GM18517 (cell line): ENCODE measurements at regions not wholly inside any gene's neighbourhood (a gene's known extent, or its start where the extent isn't known, plus 50 kb on each side); places are given as distances from the start of the nearest gene placed in this dataset.
"Not testable (repeated sequence)": the region's sequence is repeated elsewhere in the genome, so short reads cannot be mapped to it uniquely, and the experiment has no call there.

Experiments
- ATAC-seq: cut with Tn5 transposase; IDR thresholded peaks from one replicate; pipeline ENCODE4 v1.9.1; 2021; ENCODE audit warnings: mild to moderate bottlenecking, moderate library complexity; ENCODE audit not compliant: unreplicated experiment

DNA sequence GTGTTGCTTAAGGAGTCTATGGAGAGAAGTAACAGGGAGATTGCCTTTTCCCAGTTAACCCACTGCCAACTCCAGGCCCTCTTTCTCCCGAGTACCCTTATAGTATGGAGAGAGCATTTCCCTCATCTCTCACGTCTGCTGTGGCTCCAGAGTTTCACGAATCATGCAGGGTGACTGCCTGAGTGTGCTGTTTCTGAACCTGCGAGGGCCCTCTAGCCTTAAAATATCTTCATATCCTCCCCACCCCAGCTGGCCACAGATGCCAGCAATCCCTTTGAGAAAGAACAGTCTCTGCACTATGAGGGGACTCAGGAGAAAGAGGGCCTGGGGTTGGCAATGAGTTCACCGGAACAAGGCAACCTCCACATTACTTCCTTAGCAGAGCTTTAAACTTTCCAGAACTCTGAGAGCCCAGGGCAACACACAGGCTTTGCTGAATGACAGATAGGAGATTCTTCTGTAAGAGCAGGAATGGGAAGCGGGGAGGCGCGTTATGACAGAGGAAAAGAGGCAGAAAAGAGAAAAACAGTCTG is 81.6 kb upstream of the ANKH start:
- no peak for ATAC-seq

GRCh38 chr5:14948383-14948782 is 76.8 kb upstream of the ANKH start:
- no peak for ATAC-seq

DNA sequence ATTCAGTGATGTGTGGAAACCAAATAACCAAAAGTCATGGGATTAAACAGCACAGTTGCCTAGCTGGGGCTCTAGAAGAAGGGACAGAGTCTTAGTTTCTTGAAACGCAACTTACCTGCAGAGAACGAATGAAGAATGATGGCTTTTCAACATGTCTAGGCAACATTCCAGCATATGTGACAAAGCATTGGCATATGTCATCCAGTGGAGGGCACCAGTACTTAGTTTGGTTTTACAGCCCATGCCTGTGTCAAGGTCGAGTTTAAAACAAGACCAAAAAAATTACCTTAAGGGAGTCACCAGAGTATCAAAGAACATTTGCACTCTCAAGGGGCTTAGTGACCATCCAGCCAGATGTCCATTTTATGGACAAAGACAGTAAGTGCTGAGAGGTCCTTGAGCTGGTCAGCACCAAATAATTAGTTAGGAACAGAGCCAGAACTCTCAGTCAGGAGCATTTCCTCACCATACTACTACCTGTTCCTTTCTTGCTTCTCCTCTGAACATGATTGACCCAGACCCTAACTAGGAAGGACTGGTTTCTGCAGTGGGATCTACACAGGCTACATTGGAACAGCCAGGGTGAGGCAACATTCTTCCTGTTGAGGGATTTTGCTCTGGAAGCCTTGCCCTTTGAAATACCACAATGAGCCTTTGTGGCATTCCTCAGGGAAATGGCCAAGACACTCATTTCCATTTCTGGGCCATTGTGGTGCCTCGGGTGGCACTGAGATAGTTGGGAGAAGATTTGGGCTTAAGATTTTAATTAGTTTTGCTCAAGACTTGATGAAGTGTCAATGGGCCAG is 75.4 kb upstream of the ANKH start:
- ATAC-seq = peak; percentile 59

GRCh38 chr5:14945450-14945849 is 73.9 kb upstream of the ANKH start:
- ATAC-seq = no peak

DNA sequence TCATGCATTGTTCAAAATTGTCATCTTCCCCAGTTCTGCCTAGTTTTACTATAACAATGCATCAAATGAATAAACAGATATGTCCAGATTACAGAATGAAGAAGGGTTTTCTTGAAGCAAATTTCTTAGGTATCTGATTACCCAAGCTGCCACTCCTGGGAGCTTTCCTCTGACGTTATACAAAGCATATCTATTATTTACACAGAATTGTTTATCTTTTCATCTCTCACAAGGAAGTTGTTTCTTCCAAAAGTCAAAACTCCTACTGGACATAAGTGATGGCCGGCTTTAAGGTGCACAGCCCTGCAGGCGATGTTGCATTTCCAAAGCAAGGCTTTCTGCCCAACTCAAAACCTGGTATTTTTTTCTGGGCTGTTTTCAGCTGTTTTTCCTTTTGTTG is 73.4 kb upstream of the ANKH start:
- no peak for ATAC-seq

DNA sequence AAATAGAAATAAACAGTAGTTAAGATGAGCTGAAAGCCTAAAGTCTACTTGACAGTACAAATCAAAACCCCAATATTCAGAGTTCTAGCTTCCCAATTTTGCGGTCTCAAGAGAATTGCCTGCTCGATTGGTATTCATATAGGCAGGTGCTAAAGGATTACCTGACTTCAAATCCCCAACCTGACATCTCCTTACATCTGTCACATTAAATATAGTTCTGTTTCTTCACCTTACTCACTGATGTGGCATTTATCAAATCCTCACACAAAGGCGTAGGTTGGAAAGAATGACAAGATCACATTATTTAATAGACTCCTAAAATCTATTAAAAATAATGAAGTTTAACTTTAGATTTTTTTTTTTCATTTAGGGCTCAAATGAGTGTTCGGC is 72.8 kb upstream of the ANKH start:
- no peak for ATAC-seq

GRCh38 chr5:14942212-14942611 is 70.6 kb upstream of the ANKH start:
- no peak for ATAC-seq

GRCh38 chr5:14937254-14937653 is 65.7 kb upstream of the ANKH start:
- ATAC-seq = no peak

DNA sequence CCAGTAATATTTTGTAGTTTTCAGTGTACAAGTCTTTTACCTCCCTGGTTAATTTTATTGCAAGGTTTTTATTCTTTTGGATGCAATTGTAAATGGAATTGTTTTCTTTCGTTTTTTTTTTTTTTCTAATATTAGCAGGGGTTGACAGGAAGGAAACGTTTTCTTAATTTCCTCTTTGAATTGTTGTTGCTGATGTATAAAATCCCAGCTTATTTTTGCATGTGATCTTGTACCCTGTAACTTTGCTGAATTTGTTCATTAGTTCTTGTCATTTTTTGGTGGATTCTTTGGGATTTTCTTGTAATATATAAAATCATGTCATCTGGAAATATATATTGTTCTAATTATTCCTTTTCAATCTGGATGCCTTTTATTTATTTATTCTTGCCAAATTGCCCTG is 65.0 kb upstream of the ANKH start:
- no peak for ATAC-seq

GRCh38 chr5:14935341-14935740 is 63.8 kb upstream of the ANKH start:
- ATAC-seq = no peak

DNA sequence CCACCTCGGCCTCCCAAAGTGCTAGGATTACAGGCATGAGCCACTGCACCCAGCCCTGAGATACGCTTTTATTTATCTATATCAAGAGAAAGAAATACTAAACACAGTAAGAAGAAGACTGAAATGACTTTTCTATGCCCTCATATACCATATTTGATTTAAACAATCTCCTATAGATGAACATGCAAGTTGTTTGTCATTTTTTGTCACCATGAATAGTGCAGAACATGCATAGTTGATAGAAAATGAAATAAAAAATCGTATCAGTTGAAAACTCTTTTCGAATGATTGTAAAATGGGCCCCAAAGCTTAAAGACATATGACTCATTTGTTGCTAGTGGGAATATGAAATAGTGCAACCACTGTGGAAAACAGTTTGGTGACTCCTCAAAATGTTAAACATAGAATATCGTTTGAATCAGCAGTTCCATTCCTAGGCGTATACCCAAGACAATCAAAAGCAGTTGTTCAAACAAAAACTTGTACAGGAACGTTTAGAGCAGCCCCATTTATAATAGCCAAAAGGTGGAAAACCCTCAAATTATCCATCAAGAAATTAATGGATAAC is 61.4 kb upstream of the ANKH start:
- no peak for ATAC-seq

DNA sequence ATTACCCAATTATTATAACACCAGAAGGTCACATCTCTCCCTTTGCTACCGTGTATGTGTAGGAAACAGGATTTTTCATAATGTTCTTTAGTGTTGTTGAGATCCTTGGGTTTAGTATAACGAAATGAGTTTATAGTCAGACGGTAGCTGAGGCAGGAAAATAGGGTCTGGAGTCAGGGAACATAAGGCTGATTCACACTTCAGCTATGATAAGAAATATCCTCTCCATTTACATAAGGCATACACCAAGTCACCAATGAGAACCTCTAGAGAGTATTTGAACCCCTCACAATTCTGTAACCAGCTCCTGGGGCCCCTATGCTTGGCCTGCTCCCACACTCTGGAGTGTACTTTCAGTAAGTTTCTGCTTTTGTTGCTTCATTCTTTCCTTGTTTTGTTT is 58.9 kb upstream of the ANKH start:
- ATAC-seq = no peak

- ATAC-seq = no peak
Observed at GRCh38 chr5:14929293-14930065, 57.9 kb upstream of the ANKH start.

GRCh38 chr5:14928661-14929060 is 57.1 kb upstream of the ANKH start:
- ATAC-seq = no peak

GRCh38 chr5:14925326-14925725 is 53.7 kb upstream of the ANKH start:
- no peak for ATAC-seq

DNA sequence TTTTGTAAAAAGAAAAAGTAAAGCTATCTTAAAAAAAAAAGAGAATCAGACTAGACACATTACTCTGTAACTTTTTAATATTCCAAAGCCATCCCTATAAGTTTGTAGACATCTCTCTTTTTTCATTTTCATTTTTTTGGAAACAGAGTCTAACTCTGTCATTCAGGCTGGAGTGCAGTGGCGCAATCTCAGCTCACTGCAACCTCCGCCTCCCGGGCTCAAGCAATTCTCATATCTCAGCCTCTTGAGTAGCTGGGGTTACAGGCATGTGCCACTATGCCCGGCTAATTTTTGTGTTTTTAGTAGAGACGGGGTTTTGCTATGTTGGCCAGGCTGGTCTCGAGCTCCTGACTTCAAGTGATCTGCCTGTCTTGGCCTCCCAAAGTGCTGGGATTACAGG is 51.4 kb upstream of the ANKH start:
- ATAC-seq = not testable (repeated sequence)

DNA sequence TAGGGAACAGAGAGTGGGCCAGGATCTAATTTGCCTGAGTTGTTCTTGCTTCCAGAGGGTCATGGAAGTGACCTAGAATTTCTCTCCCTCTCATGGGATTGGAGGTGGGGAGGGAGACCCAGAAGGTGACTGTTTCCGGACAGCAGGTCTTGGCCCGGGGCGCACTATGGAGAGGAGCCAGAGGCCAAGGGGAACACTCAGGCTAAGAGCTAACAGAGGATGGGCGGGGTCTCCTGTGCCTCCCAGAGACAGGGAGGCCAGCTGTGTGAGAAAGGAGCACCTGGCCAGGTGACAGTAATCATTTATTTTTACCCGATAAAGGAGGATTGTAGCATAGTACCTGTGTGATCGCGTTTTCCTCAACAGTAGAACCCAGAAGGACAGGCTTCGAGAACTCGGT is 50.9 kb upstream of the ANKH start:
- no peak for ATAC-seq
